ENCODE measurements at regions not wholly inside any gene's neighbourhood (a gene's known extent, or its start where the extent isn't known, plus 50 kb on each side); places are given as distances from the start of the nearest gene placed in this dataset.

GRCh38 chrX:20796450-20796849 lies 529.7 kb upstream of the RPS6KA3 start:
- H3K4me3 Mint-ChIP-seq = no peak overlapping the region
- no peaks in the 10 kb centered on the region for H3K4me1 Mint-ChIP-seq (ENCODE audit: low read depth)
- H3K36me3 Mint-ChIP-seq (ENCODE audit: low read depth) = no peaks in the 10 kb centered on the region
- no peaks in the 10 kb centered on the region for H3K9me3 Mint-ChIP-seq
- H3K27ac Mint-ChIP-seq = no peak overlapping the region
- no peaks in the 10 kb centered on the region for H3K27me3 Mint-ChIP-seq (ENCODE audit: low read depth)

- Mint-ChIP-seq H3K4me3 (no peak overlapping the region), H3K36me3 (ENCODE audit: low read depth) (no peaks in the 10 kb centered on the region), H3K27me3 (ENCODE audit: low read depth) (no peaks in the 10 kb centered on the region), H3K27ac (no peak overlapping the region), H3K9me3 (no peaks in the 10 kb centered on the region), H3K4me1 (ENCODE audit: low read depth) (no peaks in the 10 kb centered on the region)
Measured at GRCh38 chrX:20789103-20789502, 522.4 kb upstream of the RPS6KA3 start.

GRCh38 chrX:20767346-20767745 lies 500.6 kb upstream of the RPS6KA3 start:
- H3K4me3 Mint-ChIP-seq = no peak overlapping the region
- no peaks in the 10 kb centered on the region for H3K27me3 Mint-ChIP-seq (ENCODE audit: low read depth)
- H3K4me1 Mint-ChIP-seq (ENCODE audit: low read depth) = no peaks in the 10 kb centered on the region
- no peaks in the 10 kb centered on the region for H3K9me3 Mint-ChIP-seq
- H3K27ac Mint-ChIP-seq = no peak overlapping the region
- no peaks in the 10 kb centered on the region for H3K36me3 Mint-ChIP-seq (ENCODE audit: low read depth)

GRCh38 chrX:20756585-20756984 lies 489.9 kb upstream of the RPS6KA3 start:
- H3K27ac Mint-ChIP-seq = no peak overlapping the region

GRCh38 chrX:20753076-20753475 lies 486.4 kb upstream of the RPS6KA3 start:
- H3K27me3 Mint-ChIP-seq (ENCODE audit: low read depth) = no peaks in the 10 kb centered on the region
- H3K4me3 Mint-ChIP-seq = no peak overlapping the region

More at GRCh38 chrX:20756585-20756984, 489.9 kb upstream of the RPS6KA3 start:
- no peak overlapping the region for H3K4me3 Mint-ChIP-seq
- H3K4me1 Mint-ChIP-seq (ENCODE audit: low read depth) = no peaks in the 10 kb centered on the region
- no peaks in the 10 kb centered on the region for H3K27me3 Mint-ChIP-seq (ENCODE audit: low read depth)
- H3K9me3 Mint-ChIP-seq = no peaks in the 10 kb centered on the region
- no peaks in the 10 kb centered on the region for H3K36me3 Mint-ChIP-seq (ENCODE audit: low read depth)

GRCh38 chrX:20746690-20747089 lies 480.0 kb upstream of the RPS6KA3 start:
- no peaks in the 10 kb centered on the region for H3K27me3 Mint-ChIP-seq (ENCODE audit: low read depth)
- no peaks in the 10 kb centered on the region for H3K4me1 Mint-ChIP-seq (ENCODE audit: low read depth)
- H3K9me3 Mint-ChIP-seq = no peaks in the 10 kb centered on the region
- H3K36me3 Mint-ChIP-seq (ENCODE audit: low read depth) = no peaks in the 10 kb centered on the region
- H3K27ac Mint-ChIP-seq = no peak overlapping the region
- no peak overlapping the region for H3K4me3 Mint-ChIP-seq

More at GRCh38 chrX:20753076-20753475, 486.4 kb upstream of the RPS6KA3 start:
- Mint-ChIP-seq H3K4me1 (ENCODE audit: low read depth) (no peaks in the 10 kb centered on the region), H3K27ac (no peak overlapping the region), H3K36me3 (ENCODE audit: low read depth) (no peaks in the 10 kb centered on the region), H3K9me3 (no peaks in the 10 kb centered on the region)

- no peaks in the 10 kb centered on the region for H3K36me3 Mint-ChIP-seq (ENCODE audit: low read depth)
Measured at GRCh38 chrX:20743046-20743445, 476.3 kb upstream of the RPS6KA3 start.

GRCh38 chrX:20742106-20742505 lies 475.4 kb upstream of the RPS6KA3 start:
- no peaks in the 10 kb centered on the region for H3K9me3 Mint-ChIP-seq
- H3K4me3 Mint-ChIP-seq = no peak overlapping the region
- no peak overlapping the region for H3K27ac Mint-ChIP-seq
- peaks cover 3% of the 10 kb centered on the region for H3K27me3 Mint-ChIP-seq (ENCODE audit: low read depth)
- no peaks in the 10 kb centered on the region for H3K36me3 Mint-ChIP-seq (ENCODE audit: low read depth)
- no peaks in the 10 kb centered on the region for H3K4me1 Mint-ChIP-seq (ENCODE audit: low read depth)

More at GRCh38 chrX:20743046-20743445, 476.3 kb upstream of the RPS6KA3 start:
- H3K27me3 Mint-ChIP-seq (ENCODE audit: low read depth) = peaks cover 3% of the 10 kb centered on the region
- no peak overlapping the region for H3K4me3 Mint-ChIP-seq
- no peaks in the 10 kb centered on the region for H3K9me3 Mint-ChIP-seq
- no peak overlapping the region for H3K27ac Mint-ChIP-seq
- no peaks in the 10 kb centered on the region for H3K4me1 Mint-ChIP-seq (ENCODE audit: low read depth)

GRCh38 chrX:20740443-20740842 lies 473.7 kb upstream of the RPS6KA3 start:
- no peak overlapping the region for H3K27ac Mint-ChIP-seq
- no peak overlapping the region for H3K4me3 Mint-ChIP-seq
- no peaks in the 10 kb centered on the region for H3K36me3 Mint-ChIP-seq (ENCODE audit: low read depth)
- no peaks in the 10 kb centered on the region for H3K4me1 Mint-ChIP-seq (ENCODE audit: low read depth)
- no peaks in the 10 kb centered on the region for H3K9me3 Mint-ChIP-seq
- peaks cover 3% of the 10 kb centered on the region for H3K27me3 Mint-ChIP-seq (ENCODE audit: low read depth)

GRCh38 chrX:20739038-20739745 lies 472.5 kb upstream of the RPS6KA3 start:
- no peak overlapping the region for H3K4me3 Mint-ChIP-seq
- H3K27me3 Mint-ChIP-seq (ENCODE audit: low read depth) = peaks cover 3% of the 10 kb centered on the region
- no peaks in the 10 kb centered on the region for H3K9me3 Mint-ChIP-seq
- no peaks in the 10 kb centered on the region for H3K4me1 Mint-ChIP-seq (ENCODE audit: low read depth)
- no peak overlapping the region for H3K27ac Mint-ChIP-seq
- no peaks in the 10 kb centered on the region for H3K36me3 Mint-ChIP-seq (ENCODE audit: low read depth)

- Mint-ChIP-seq H3K27ac (no peak overlapping the region), H3K27me3 (ENCODE audit: low read depth) (no peaks in the 10 kb centered on the region), H3K4me3 (no peak overlapping the region), H3K4me1 (ENCODE audit: low read depth) (no peaks in the 10 kb centered on the region), H3K36me3 (ENCODE audit: low read depth) (no peaks in the 10 kb centered on the region), H3K9me3 (no peaks in the 10 kb centered on the region)
Measured at GRCh38 chrX:20729416-20729815, 462.7 kb upstream of the RPS6KA3 start.

GRCh38 chrX:20727447-20727846 lies 460.7 kb upstream of the RPS6KA3 start:
- Mint-ChIP-seq H3K36me3 (ENCODE audit: low read depth) (no peaks in the 10 kb centered on the region), H3K9me3 (no peaks in the 10 kb centered on the region), H3K4me1 (ENCODE audit: low read depth) (no peaks in the 10 kb centered on the region), H3K27ac (no peak overlapping the region), H3K27me3 (ENCODE audit: low read depth) (no peaks in the 10 kb centered on the region), H3K4me3 (no peak overlapping the region)

- Mint-ChIP-seq H3K4me3 (no peak overlapping the region), H3K4me1 (ENCODE audit: low read depth) (no peaks in the 10 kb centered on the region), H3K27ac (no peak overlapping the region), H3K9me3 (no peaks in the 10 kb centered on the region), H3K36me3 (ENCODE audit: low read depth) (no peaks in the 10 kb centered on the region), H3K27me3 (ENCODE audit: low read depth) (no peaks in the 10 kb centered on the region)
Measured at GRCh38 chrX:20720954-20721626, 454.4 kb upstream of the RPS6KA3 start.

GRCh38 chrX:20718592-20719380 lies 452.1 kb upstream of the RPS6KA3 start:
- no peak overlapping the region for H3K27ac Mint-ChIP-seq
- no peaks in the 10 kb centered on the region for H3K27me3 Mint-ChIP-seq (ENCODE audit: low read depth)
- H3K4me3 Mint-ChIP-seq = no peak overlapping the region
- H3K9me3 Mint-ChIP-seq = no peaks in the 10 kb centered on the region
- no peaks in the 10 kb centered on the region for H3K4me1 Mint-ChIP-seq (ENCODE audit: low read depth)
- no peaks in the 10 kb centered on the region for H3K36me3 Mint-ChIP-seq (ENCODE audit: low read depth)

- no peaks in the 10 kb centered on the region for H3K9me3 Mint-ChIP-seq
Measured at GRCh38 chrX:20715176-20715575, 448.5 kb upstream of the RPS6KA3 start.

More at GRCh38 chrX:20715176-20715575, 448.5 kb upstream of the RPS6KA3 start:
- Mint-ChIP-seq H3K36me3 (ENCODE audit: low read depth) (no peaks in the 10 kb centered on the region), H3K4me1 (ENCODE audit: low read depth) (no peaks in the 10 kb centered on the region), H3K27me3 (ENCODE audit: low read depth) (no peaks in the 10 kb centered on the region), H3K27ac (no peak overlapping the region), H3K4me3 (no peak overlapping the region)
